ENCODE measurements at regions not wholly inside any gene's neighbourhood (a gene's known extent, or its start where the extent isn't known, plus 50 kb on each side); places are given as distances from the start of the nearest gene placed in this dataset.

DNA sequence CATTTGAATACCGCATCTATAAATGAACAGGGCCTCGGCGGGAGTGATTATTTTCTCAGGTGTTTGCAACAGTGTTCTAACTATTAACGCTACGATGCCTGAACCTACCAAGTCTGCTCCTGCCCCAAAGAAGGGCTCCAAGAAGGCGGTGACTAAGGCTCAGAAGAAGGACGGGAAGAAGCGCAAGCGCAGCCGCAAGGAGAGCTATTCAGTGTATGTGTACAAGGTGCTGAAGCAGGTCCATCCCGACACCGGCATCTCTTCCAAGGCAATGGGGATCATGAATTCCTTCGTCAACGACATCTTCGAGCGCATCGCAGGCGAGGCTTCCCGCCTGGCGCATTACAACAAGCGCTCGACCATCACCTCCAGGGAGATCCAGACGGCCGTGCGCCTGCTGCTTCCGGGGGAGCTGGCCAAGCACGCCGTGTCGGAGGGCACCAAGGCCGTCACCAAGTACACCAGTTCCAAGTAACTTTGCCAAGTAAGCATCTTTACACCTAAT lies 70.9 kb downstream of the HFE start:
- DNase-seq (ENCODE audit: extremely low read depth, low read depth), result no peak
- TF ChIP-seq, protein P1, sequence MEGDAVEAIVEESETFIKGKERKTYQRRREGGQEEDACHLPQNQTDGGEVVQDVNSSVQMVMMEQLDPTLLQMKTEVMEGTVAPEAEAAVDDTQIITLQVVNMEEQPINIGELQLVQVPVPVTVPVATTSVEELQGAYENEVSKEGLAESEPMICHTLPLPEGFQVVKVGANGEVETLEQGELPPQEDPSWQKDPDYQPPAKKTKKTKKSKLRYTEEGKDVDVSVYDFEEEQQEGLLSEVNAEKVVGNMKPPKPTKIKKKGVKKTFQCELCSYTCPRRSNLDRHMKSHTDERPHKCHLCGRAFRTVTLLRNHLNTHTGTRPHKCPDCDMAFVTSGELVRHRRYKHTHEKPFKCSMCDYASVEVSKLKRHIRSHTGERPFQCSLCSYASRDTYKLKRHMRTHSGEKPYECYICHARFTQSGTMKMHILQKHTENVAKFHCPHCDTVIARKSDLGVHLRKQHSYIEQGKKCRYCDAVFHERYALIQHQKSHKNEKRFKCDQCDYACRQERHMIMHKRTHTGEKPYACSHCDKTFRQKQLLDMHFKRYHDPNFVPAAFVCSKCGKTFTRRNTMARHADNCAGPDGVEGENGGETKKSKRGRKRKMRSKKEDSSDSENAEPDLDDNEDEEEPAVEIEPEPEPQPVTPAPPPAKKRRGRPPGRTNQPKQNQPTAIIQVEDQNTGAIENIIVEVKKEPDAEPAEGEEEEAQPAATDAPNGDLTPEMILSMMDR (IDR thresholded peaks at IDR 0.05; ENCODE audit: low read depth, low read length), result no peak

DNA sequence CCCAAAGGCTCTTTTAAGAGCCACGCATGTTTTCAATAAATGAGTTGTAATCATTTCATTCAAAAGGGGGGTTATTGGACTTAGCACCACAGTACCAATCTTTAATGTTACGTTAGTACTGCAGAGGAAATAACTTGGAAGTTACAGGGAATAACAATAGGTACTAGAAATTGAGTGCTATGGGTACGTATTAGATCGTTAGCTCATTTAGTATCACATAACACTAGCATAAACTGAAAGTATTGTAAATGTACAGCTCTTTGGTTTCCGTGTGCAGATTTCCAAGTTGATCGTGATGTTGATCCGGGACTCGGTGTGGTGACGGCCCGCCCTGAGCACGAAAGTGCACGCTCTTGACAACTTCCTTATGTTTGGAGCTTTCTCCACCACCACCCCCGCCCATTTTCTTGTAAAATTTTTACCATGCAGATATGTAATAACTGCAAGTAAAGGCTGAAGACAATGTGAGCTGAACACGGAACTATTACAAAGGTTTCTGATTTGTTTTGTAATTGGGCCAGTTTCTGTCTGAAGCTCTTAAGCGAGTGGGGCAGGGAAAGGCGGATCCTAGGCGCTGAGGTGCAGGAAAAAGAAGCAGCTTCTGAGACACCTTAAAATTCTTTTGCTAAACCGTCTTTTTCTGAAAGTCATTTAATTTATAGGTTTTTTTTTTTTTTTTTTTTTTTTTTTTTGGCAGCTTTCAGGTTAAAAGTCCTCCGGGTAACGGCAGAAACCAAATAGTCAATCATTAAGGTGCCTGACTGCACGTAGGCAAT lies 71.5 kb downstream of the HFE start:
- no peak for DNase-seq (ENCODE audit: extremely low read depth, low read depth)
- TF ChIP-seq, protein P1 (IDR thresholded peaks at IDR 0.05; ENCODE audit: low read depth, low read length), result no peak

DNA sequence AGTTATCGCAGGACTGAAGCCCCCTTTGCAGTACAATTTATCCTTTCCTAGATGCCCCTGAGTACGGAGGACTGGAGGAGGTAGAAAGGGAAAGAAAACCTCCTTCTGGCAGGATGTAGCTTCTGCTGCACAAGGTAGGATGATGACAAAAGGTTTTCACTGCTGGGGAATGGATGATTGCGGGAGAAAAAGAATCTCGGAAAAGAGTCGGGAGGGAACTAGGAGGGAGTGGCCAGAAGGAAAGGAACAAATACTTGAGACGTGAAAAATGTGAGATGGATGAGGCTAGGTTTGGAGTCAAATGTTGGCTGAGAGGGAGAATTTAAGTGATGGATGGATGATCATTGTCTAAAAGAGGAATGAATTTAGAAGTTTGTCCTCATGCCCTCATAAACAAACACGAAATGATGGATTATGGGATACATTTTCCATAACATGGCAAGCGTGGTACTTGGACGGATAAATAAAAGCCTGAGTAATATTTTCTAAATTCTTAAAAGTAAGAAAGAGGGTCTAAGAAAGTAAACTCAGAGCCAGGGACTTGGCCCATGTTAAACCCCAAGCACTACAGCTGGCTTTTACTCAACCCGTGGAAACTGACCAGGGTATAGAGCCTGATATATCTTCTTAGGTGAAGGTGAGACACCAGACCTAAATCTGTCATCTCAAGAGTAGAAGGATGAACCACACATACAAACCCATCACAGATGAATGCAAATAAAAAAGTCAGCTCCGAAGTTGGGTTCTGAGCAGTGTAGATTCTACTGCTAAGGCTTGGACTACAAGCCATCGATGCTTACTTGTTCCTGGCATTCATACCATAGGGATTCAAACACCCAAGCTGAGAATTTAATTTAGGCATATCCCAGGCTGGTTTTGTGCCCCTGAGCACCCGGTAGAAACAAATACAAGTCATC lies 72.4 kb downstream of the HFE start:
- TF ChIP-seq, protein P1 (IDR thresholded peaks at IDR 0.05; ENCODE audit: low read depth, low read length), result no peak
- no peak for DNase-seq (ENCODE audit: extremely low read depth, low read depth)

- DNase-seq (ENCODE audit: extremely low read depth, low read depth), result no peak
- TF ChIP-seq, protein P1 (IDR thresholded peaks at IDR 0.05; ENCODE audit: low read depth, low read length), result no peak
These were observed 74.1 kb downstream of the HFE start for GRCh38 chr6:26161322-26161721.

GRCh38 chr6:26162399-26162798 lies 75.2 kb downstream of the HFE start:
- no peak for DNase-seq (ENCODE audit: extremely low read depth, low read depth)
- TF ChIP-seq, protein P1 (IDR thresholded peaks at IDR 0.05; ENCODE audit: low read depth, low read length), result no peak

DNA sequence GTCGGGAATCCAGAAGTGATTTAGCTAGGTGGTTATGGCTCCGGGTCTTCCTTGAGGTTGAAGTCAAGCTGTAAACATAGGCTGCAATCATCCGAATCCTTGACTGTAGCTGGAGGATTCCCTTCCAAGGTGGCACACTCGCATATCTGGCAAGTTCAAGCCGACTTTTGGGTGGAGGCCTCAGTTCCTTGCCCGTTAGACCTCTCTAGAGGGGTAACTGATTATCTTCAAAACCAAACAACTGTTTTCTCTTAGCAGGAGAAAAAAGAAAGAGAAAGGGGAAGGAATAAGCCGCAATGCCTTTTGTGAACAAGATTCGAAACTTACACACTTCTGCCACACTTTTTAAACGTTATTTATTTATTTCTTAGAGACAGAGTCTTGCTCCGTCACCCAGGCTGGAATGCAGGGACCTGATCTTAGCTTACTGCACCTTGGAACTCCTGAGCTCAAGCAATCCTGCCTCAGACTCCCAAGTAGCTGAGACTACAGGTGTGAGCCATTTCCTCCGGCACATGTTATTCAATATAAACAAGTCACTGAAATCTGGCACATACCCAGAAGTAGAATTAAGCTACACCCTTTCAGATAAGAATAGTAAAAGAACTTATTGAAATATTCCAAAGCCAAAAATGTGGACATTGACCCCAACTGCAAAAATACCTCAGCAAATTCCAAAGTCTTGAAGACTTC lies 76.3 kb downstream of the HFE start:
- no peak for DNase-seq (ENCODE audit: extremely low read depth, low read depth)
- TF ChIP-seq, protein P1 (IDR thresholded peaks at IDR 0.05; ENCODE audit: low read depth, low read length), result no peak
